H1 (cell line): ENCODE measurements at regions not wholly inside any gene's neighbourhood (a gene's known extent, or its start where the extent isn't known, plus 50 kb on each side); places are given as distances from the start of the nearest gene placed in this dataset.

Experiments used
- CTCF ChIA-PET: fragments of 300-600 bp; sonication (Branson Sonifier 250); formaldehyde crosslinking; loops from one replicate; lab custom pipeline; 2021; ENCODE audit not compliant: partially characterized antibody; lab: Charles Lee
- POLR2A ChIA-PET: fragments of 300-600 bp; sonication (Branson Sonifier 250); formaldehyde crosslinking; loops from one replicate; lab custom pipeline; 2021; ENCODE audit warnings: inconsistent platforms; ENCODE audit not compliant: partially characterized antibody; lab: Charles Lee
- DNase-seq, 2 experiments: peaks; one replicate each; pipeline versions ENCODE4 v3.0.0 to v3.0.0-alpha.2; 2010 to 2022; ENCODE audit warnings: low spot score in 2 of 2, low read depth in 1 of 2, mixed read lengths in 1 of 2
- FAIRE-seq: peaks from 2 replicates; lab custom pipeline; 2011; peaks lifted over from hg19 to GRCh38; lab: Jason Lieb, UNC
- H2AFZ ChIP-seq: 2 replicates; pipeline ENCODE4 v1.8.1; 2012; ENCODE audit warnings: low read length, inconsistent platforms
- H2AK5ac ChIP-seq: 2 replicates; pipeline ENCODE4 v1.6.1; 2013; ENCODE audit warnings: low read depth, low read length
- H2BK120ac ChIP-seq: replicated peaks from 2 replicates; pipeline ENCODE3; 2013; ENCODE audit warnings: low read depth, low read length, inconsistent platforms
- H2BK12ac ChIP-seq: 2 replicates; pipeline ENCODE4 v1.6.1; 2013; ENCODE audit warnings: low read depth, low read length
- H2BK15ac ChIP-seq: 2 replicates; pipeline ENCODE4 v1.6.1; 2013; ENCODE audit warnings: low read length
- H2BK20ac ChIP-seq: 2 replicates; pipeline ENCODE4 v1.6.1; 2013; ENCODE audit warnings: low read length
- H2BK5ac ChIP-seq: 2 replicates; pipeline ENCODE4 v1.6.1; 2013; ENCODE audit warnings: low read depth, low read length
- H3K14ac ChIP-seq: 2 replicates; pipeline ENCODE4 v1.6.1; 2013; ENCODE audit warnings: inconsistent platforms; ENCODE audit not compliant: insufficient read length
- H3K18ac ChIP-seq: 2 replicates; pipeline ENCODE4 v1.6.1; 2013; ENCODE audit warnings: low read length; ENCODE audit errors: extremely low read depth
- H3K23ac ChIP-seq: 2 replicates; pipeline ENCODE4 v1.6.1; 2013; ENCODE audit warnings: inconsistent platforms; ENCODE audit not compliant: insufficient read length
- H3K23me2 ChIP-seq: 2 replicates; pipeline ENCODE4 v1.6.1; 2013; ENCODE audit warnings: low read depth, low read length
- H3K27ac ChIP-seq: 2 replicates; pipeline ENCODE4 v1.6.1; 2011; ENCODE audit warnings: low read depth, low read length, inconsistent platforms
- H3K27me3 ChIP-seq, 4 experiments: replicated peaks in 1 of 4; 1 replicate in 1 of 4; 2 replicates in 3 of 4; pipeline versions ENCODE4 v1.6.1 to v1.8.1; 2011 to 2013; ENCODE audit warnings: low read length in 3 of 4, mild to moderate bottlenecking in 3 of 4, inconsistent platforms in 2 of 4, mixed read lengths in 2 of 4, moderate library complexity in 1 of 4; ENCODE audit not compliant: control insufficient read depth in 3 of 4, insufficient read depth in 3 of 4; ENCODE audit errors: extremely low read depth in 1 of 4
- H3K36me3 ChIP-seq, 4 experiments: 2 replicates each; pipeline versions ENCODE4 v1.6.1 to v1.8.1; 2011 to 2013; ENCODE audit warnings: mild to moderate bottlenecking in 4 of 4, low read length in 3 of 4, moderate library complexity in 2 of 4, control low read depth in 1 of 4, inconsistent platforms in 1 of 4; ENCODE audit not compliant: insufficient read depth in 4 of 4, control insufficient read depth in 2 of 4
- H3K4ac ChIP-seq: replicated peaks from 2 replicates; pipeline ENCODE3; 2013; ENCODE audit warnings: low read length, low read depth, mixed read lengths, inconsistent platforms; ENCODE audit not compliant: insufficient read length
- H3K4me1 ChIP-seq, 4 experiments: replicated peaks in 1 of 4; 1 replicate in 1 of 4; 2 replicates in 3 of 4; pipeline versions ENCODE4 v1.6.1 to v1.8.1; 2011 to 2013; ENCODE audit warnings: low read length in 3 of 4, inconsistent platforms in 2 of 4, mixed read lengths in 1 of 4; ENCODE audit not compliant: insufficient read depth in 4 of 4, control insufficient read depth in 3 of 4
- H3K4me2 ChIP-seq, 2 experiments: 2 replicates each; pipeline versions ENCODE4 v1.6.1 to v1.8.1; 2011 to 2013; ENCODE audit warnings: low read depth in 2 of 2, low read length in 2 of 2, control low read depth in 1 of 2, inconsistent platforms in 1 of 2, mild to moderate bottlenecking in 1 of 2; ENCODE audit not compliant: insufficient read depth in 1 of 2
- H3K4me3 ChIP-seq, 4 experiments: fragments of 200-600, 300-600 bp in 1 of 4; sonication (generic), shearing (Covaris generic), sonication (Bioruptor Twin) in 1 of 4; 2 replicates each; pipeline versions ENCODE4 v1.5.1 to v1.8.1; 2011 to 2016; ENCODE audit warnings: low read length in 4 of 4, low read depth in 3 of 4, control low read depth in 2 of 4, inconsistent platforms in 2 of 4, mild to moderate bottlenecking in 2 of 4, mixed read lengths in 1 of 4, moderate library complexity in 1 of 4; ENCODE audit not compliant: insufficient read depth in 2 of 4; ENCODE audit errors: extremely low read depth in 1 of 4
- H3K56ac ChIP-seq: replicated peaks from 2 replicates; pipeline ENCODE3; 2013; ENCODE audit warnings: low read depth, mild to moderate bottlenecking, mixed read lengths, low read length, inconsistent platforms; ENCODE audit not compliant: insufficient read length
- H3K79me1 ChIP-seq: 2 replicates; pipeline ENCODE4 v1.6.1; 2013; ENCODE audit warnings: low read depth, low read length, control low read depth
- H3K79me2 ChIP-seq, 2 experiments: 2 replicates each; pipeline versions ENCODE4 v1.6.1 to v1.8.1; 2012 to 2013; ENCODE audit warnings: low read length in 2 of 2, mild to moderate bottlenecking in 2 of 2, inconsistent platforms in 1 of 2; ENCODE audit not compliant: insufficient read depth in 2 of 2, control insufficient read depth in 1 of 2
- H3K9ac ChIP-seq, 4 experiments: replicated peaks in 1 of 4; 1 replicate in 1 of 4; 2 replicates in 3 of 4; pipeline versions ENCODE4 v1.6.1 to v1.8.1; 2011 to 2013; ENCODE audit warnings: low read depth in 3 of 4, low read length in 3 of 4, control low read depth in 2 of 4, mild to moderate bottlenecking in 2 of 4, moderate library complexity in 2 of 4, inconsistent platforms in 1 of 4; ENCODE audit errors: extremely low read depth in 1 of 4
- H3K9me3 ChIP-seq, 2 experiments: 2 replicates each; pipeline versions ENCODE4 v1.6.1 to v1.8.1; 2012 to 2013; ENCODE audit warnings: mild to moderate bottlenecking in 2 of 2, moderate library complexity in 2 of 2, control low read depth in 1 of 2, inconsistent platforms in 1 of 2, low read depth in 1 of 2, low read length in 1 of 2, mixed read lengths in 1 of 2; ENCODE audit not compliant: insufficient read depth in 2 of 2
- H4K20me1 ChIP-seq, 2 experiments: replicated peaks in 1 of 2; 2 replicates each; pipeline versions ENCODE3 to v1.8.1; 2011 to 2013; ENCODE audit warnings: inconsistent platforms in 2 of 2, low read length in 2 of 2, mild to moderate bottlenecking in 1 of 2; ENCODE audit not compliant: insufficient read depth in 2 of 2, control insufficient read depth in 1 of 2
- H4K5ac ChIP-seq: 2 replicates; pipeline ENCODE4 v1.6.1; 2013; ENCODE audit warnings: low read length, low read depth, mixed read lengths, inconsistent platforms; ENCODE audit not compliant: insufficient read length
- H4K8ac ChIP-seq: 2 replicates; pipeline ENCODE4 v1.8.0; 2013; ENCODE audit warnings: mild to moderate bottlenecking, moderate library complexity, low read length, inconsistent platforms; ENCODE audit not compliant: insufficient read depth; ENCODE audit errors: extremely low read depth
- H4K91ac ChIP-seq: replicated peaks from 2 replicates; pipeline ENCODE3; 2013; ENCODE audit warnings: low read length, mixed read lengths, inconsistent platforms; ENCODE audit not compliant: insufficient read length
- ATF3 ChIP-seq: IDR thresholded peaks from 2 replicates; pipeline ENCODE4 v1.6.1; 2011; ENCODE audit warnings: low read depth, mild to moderate bottlenecking, low read length; ENCODE audit not compliant: insufficient read depth
- CBX8 ChIP-seq: fragments of 300-800, 300-1000 bp; sonication (generic); IDR thresholded peaks from 2 replicates; pipeline ENCODE4 v1.7.1; 2016; ENCODE audit warnings: low read depth, low read length, borderline replicate concordance
- CREB1 ChIP-seq: IDR thresholded peaks from 2 replicates; pipeline ENCODE4 v1.6.1; 2012; ENCODE audit warnings: inconsistent platforms
- SIN3A ChIP-seq, 2 experiments: IDR thresholded peaks in 1 of 2; conservative IDR thresholded peaks in 1 of 2; 2 replicates each; pipeline ENCODE4 v1.6.1; 2011 to 2012; ENCODE audit warnings: low read length in 2 of 2, improper control_type of control experiment in 1 of 2, low read depth in 1 of 2, mild to moderate bottlenecking in 1 of 2
- SUZ12 ChIP-seq: fragments of 200-600 bp; sonication (generic); IDR thresholded peaks from 2 replicates; pipeline ENCODE4 v1.6.1; 2012; ENCODE audit warnings: mild to moderate bottlenecking, inconsistent platforms, low read length, moderate library complexity, mixed read lengths
- WGBS, 2 experiments: shearing (Covaris generic) in 1 of 2; methylation state at CpG; one replicate each; pipeline versions ENCODE4 v1.1.6 to v1.1.7; 2013 to 2015; ENCODE audit warnings: low lambda C conversion rate in 2 of 2, mixed read lengths in 2 of 2, inconsistent platforms in 1 of 2, low coverage in 1 of 2, missing lambda C conversion rate in 1 of 2; ENCODE audit not compliant: insufficient replicate concordance in 2 of 2, insufficient coverage in 1 of 2, insufficient read length in 1 of 2; ENCODE audit errors: extremely low coverage in 1 of 2, missing lambda C conversion rate in 1 of 2; 5-methylcytosine and 5-hydroxymethylcytosine counted together

GRCh38 chr11:33557201-33557600 is 143.4 kb downstream of the C11orf91 start:
- no peak overlapping the region for H3K23ac ChIP-seq
- H4K20me1 ChIP-seq: no peaks in the 10 kb centered on the region
- TF ChIP-seq CREB1: no peak
- no peak for TF ChIP-seq CBX8
- TF ChIP-seq ATF3: no peak
- TF ChIP-seq SUZ12: no peak
- TF ChIP-seq SIN3A (conservative IDR thresholded peaks at IDR 0.05 in 1 of 2, IDR thresholded peaks at IDR 0.05 in 1 of 2; ENCODE audit: low read depth in 1 of 2, low read length in 2 of 2): no peak
- H3K79me1 ChIP-seq: no peaks in the 10 kb centered on the region
- H3K36me3 ChIP-seq: no peaks in the 10 kb centered on the region
- no peak overlapping the region for H2AK5ac ChIP-seq
- H3K4me2 ChIP-seq: no peak overlapping the region
- H4K8ac ChIP-seq: no peak overlapping the region
- no peaks in the 10 kb centered on the region for H3K9me3 ChIP-seq
- H2BK12ac ChIP-seq: no peak overlapping the region
- no peaks in the 10 kb centered on the region for H3K79me2 ChIP-seq
- no peak overlapping the region for H3K27ac ChIP-seq
- no peak overlapping the region for H3K56ac ChIP-seq
- H3K18ac ChIP-seq: no peak overlapping the region
- H3K27me3 ChIP-seq: no peaks in the 10 kb centered on the region
- H2BK120ac ChIP-seq: no peak overlapping the region
- no peak overlapping the region for H2BK20ac ChIP-seq
- no peak for DNase-seq
- no peak overlapping the region for H3K4ac ChIP-seq
- no peak overlapping the region for H2AFZ ChIP-seq
- ChIA-PET POLR2A (no interaction called here), CTCF (interaction anchor here (1.1 to 2.2 kb wide), 2 partner anchors 13 to 132 kb away, joined by 4 to 8 read pairs; no protein-coding TSS in a partner anchor)
- H3K9ac ChIP-seq: no peak overlapping the region
- no peak overlapping the region for H3K14ac ChIP-seq
- no peak overlapping the region for H2BK5ac ChIP-seq
- no peak overlapping the region for H2BK15ac ChIP-seq
- no peak for FAIRE-seq
- peaks cover 0 to 4% (median 0%) of the 10 kb centered on the region in 4 experiments; a peak in 1 of 7 replicates for H3K4me1 ChIP-seq
- H4K91ac ChIP-seq: no peak overlapping the region
- H3K23me2 ChIP-seq: no peaks in the 10 kb centered on the region
- WGBS, 2 experiments: 88% methylated on average over 1 of the region's 1 CpG; no CpG with 5 or more reads in 1 of the 2 experiments
- H4K5ac ChIP-seq: no peak overlapping the region
- no peak overlapping the region for H3K4me3 ChIP-seq
